Activated CD4-positive, alpha-beta T cell treated with anti-CD3 and anti-CD28 coated beads, Interleukin-2, amount 10 ng/mL, durations not matched to agents 7 days and 5 days (primary cell): ENCODE measurements at regions not wholly inside any gene's neighbourhood (a gene's known extent, or its start where the extent isn't known, plus 50 kb on each side); places are given as distances from the start of the nearest gene placed in this dataset.

Source experiments
- CTCF ChIA-PET: fragments of 350-600 bp; sonication (Branson Sonifier 250); formaldehyde crosslinking; loops from one replicate; lab custom pipeline; 2021; ENCODE audit warnings: antibody characterized with exemption; lab: Charles Lee
- POLR2A ChIA-PET: fragments of 350-600 bp; sonication (Branson Sonifier 250); formaldehyde crosslinking; loops from one replicate; lab custom pipeline; 2021; ENCODE audit warnings: antibody characterized with exemption; lab: Charles Lee
- DNase-seq: peaks from one replicate; pipeline ENCODE4 v3.0.0-alpha.2; 2020
- H3K27ac Mint-ChIP-seq: one replicate; pipeline ENCODE4 v1.8.0; 2021; ENCODE audit warnings: mild to moderate bottlenecking, moderate library complexity, mixed read lengths
- H3K27me3 Mint-ChIP-seq: one replicate; pipeline ENCODE4 v1.8.0; 2021; ENCODE audit warnings: mixed read lengths
- H3K36me3 Mint-ChIP-seq: one replicate; pipeline ENCODE4 v1.8.0; 2021; ENCODE audit warnings: low read depth, mixed read lengths
- H3K4me1 Mint-ChIP-seq: one replicate; pipeline ENCODE4 v1.8.0; 2021; ENCODE audit warnings: mixed read lengths
- H3K4me3 Mint-ChIP-seq: one replicate; pipeline ENCODE4 v1.8.0; 2021; ENCODE audit warnings: mild to moderate bottlenecking, moderate library complexity, mixed read lengths
- H3K9me3 Mint-ChIP-seq: one replicate; pipeline ENCODE4 v1.8.0; 2021; ENCODE audit warnings: mixed read lengths

DNA sequence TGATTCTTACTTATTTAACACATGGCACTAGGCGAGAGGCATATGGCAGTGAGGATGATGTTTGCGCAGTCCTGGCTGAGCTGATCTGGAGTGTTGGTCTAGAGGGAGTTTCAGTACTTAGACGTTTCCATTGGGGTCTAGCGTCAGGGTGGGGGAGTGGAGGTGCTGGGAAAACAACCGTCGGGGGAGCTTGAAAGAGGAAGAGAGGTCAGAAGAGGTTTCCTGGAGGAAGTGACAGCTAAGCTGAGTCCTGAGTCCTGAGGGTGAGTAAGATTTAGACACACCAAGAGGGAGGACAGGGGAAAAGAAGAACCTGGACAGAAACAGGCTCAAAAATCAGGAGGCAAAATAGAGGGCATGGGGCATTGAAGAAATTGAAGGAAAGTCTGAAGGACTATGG lies 81.4 kb downstream of the ALOX5AP start:
- no peaks in the 10 kb centered on the region for H3K36me3 Mint-ChIP-seq
- peaks cover 27% of the 10 kb centered on the region for H3K27me3 Mint-ChIP-seq
- no peak for DNase-seq
- peaks cover 5% of the 10 kb centered on the region for H3K4me1 Mint-ChIP-seq
- POLR2A ChIA-PET, result no interaction called here
- no peak overlapping the region for H3K27ac Mint-ChIP-seq
- H3K4me3 Mint-ChIP-seq, result no peak overlapping the region
- CTCF ChIA-PET, result interaction anchor here (0.9 kb wide), 2 partner anchors 13 to 81 kb away, joined by 3 read pairs; no protein-coding TSS in a partner anchor
- H3K9me3 Mint-ChIP-seq, result no peaks in the 10 kb centered on the region

DNA sequence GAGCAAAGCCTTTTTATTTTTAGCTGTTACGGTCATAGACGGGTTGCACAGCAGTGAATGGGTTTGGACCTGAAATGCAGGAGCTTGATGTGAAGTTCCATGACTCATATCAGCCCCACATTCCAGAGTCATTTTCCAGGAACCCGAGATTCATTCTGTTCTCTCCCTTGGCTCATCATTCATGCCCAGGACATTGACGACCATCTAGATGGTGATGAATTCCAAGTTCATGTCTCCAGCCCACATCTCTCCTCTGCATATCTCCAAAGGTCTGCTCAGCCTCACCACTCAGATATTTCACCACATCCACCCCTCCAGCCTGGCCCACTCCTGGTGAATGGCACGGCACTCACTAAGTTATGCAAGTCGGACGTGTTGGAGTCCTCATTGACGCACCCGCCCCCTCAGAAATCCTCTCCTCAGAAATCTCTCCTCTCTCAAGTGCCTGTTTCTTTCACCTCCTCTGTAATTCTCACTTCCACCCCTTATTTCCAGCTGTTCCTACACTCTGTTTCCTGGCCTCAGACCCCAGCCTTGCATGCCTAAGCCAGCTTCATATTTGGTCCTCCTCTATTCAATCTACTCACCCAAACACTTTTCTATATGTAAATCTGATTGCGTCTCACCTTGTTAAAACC lies 83.1 kb downstream of the ALOX5AP start:
- no peaks in the 10 kb centered on the region for H3K9me3 Mint-ChIP-seq

DNA sequence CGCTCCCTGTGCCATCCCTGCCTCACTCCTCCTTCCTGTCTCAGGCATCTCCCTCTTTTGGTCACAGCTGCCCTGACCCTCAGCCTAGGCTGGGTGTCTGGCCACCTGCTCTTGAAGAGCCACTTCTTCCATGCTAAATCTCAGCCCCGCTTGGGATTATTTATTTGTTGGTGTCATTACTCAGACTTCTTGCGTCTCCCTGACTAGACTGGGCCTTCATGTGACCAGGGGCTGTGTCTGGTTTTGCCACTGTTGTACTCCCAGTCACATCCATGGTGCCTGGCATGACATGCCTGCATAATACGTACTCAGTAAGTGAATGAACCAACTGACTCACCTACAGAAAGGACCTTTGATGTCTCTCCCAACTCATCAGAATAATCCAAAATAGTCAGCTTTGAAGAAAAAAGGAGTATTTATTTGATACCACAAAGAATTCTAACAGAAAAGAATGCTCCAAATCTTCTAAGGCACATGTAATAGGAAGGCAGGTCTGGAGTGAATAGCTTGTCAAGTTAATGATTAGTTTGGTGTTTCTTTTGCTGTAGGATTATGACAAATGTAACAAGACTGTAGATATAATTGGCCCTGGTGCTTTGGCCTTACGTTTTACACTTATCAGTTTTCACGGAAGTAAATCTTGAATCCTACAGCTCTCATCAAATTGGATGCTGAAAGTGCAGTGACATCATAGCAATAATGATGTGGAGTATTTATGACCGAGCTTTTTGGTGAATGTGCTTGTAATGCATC lies 84.0 kb downstream of the ALOX5AP start:
- H3K27me3 Mint-ChIP-seq, result peaks cover 31% of the 10 kb centered on the region
- no peak for DNase-seq
- no peaks in the 10 kb centered on the region for H3K36me3 Mint-ChIP-seq
- ChIA-PET CTCF (interaction anchor here (0.7 to 0.9 kb wide), 2 partner anchors 14 to 318 kb away, joined by 3 read pairs; no protein-coding TSS in a partner anchor), POLR2A (no interaction called here)
- H3K4me3 Mint-ChIP-seq, result no peak overlapping the region
- H3K27ac Mint-ChIP-seq, result no peak overlapping the region
- no peaks in the 10 kb centered on the region for H3K9me3 Mint-ChIP-seq
- H3K4me1 Mint-ChIP-seq, result peaks cover 9% of the 10 kb centered on the region

More for the DNA sequence above, 83.1 kb downstream of the ALOX5AP start:
- peaks cover 9% of the 10 kb centered on the region for H3K4me1 Mint-ChIP-seq
- no peak overlapping the region for H3K4me3 Mint-ChIP-seq
- ChIA-PET POLR2A (no interaction called here), CTCF (interaction anchor here (0.7 kb wide), 1 partner anchor 317 kb away, joined by 3 read pairs; no protein-coding TSS in a partner anchor)
- peaks cover 31% of the 10 kb centered on the region for H3K27me3 Mint-ChIP-seq
- no peak overlapping the region for H3K27ac Mint-ChIP-seq
- H3K36me3 Mint-ChIP-seq, result no peaks in the 10 kb centered on the region
- no peak for DNase-seq

DNA sequence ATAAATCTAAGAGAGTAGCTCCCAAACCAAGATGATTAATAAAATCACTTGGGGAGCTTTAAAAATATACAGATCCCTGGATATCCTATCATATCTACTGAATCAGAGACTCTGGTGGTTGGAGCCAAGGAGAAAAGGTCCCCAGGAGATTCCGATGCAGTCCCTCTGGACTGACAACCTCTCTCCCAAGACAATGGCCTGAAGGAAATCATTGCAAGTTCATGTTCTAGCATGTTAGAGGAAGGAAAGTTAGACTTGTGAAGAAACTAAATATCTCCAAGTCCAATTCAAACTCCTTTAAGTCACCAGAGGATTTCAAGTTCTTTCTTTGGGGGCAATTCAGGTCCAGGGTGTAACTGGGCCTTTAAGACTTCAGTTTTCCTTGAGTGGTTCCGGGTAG lies 84.7 kb upstream of the MEDAG start:
- peaks cover 9% of the 10 kb centered on the region for H3K4me1 Mint-ChIP-seq
- H3K36me3 Mint-ChIP-seq, result no peaks in the 10 kb centered on the region
- no peak for DNase-seq
- CTCF ChIA-PET, result interaction anchor here (0.6 to 1.0 kb wide), 2 partner anchors 17 to 478 kb away, joined by 3 to 4 read pairs; no protein-coding TSS in a partner anchor
- H3K27me3 Mint-ChIP-seq, result peaks cover 26% of the 10 kb centered on the region
- no peaks in the 10 kb centered on the region for H3K9me3 Mint-ChIP-seq
- H3K4me3 Mint-ChIP-seq, result no peak overlapping the region
- H3K27ac Mint-ChIP-seq, result no peak overlapping the region
- POLR2A ChIA-PET, result no interaction called here

DNA sequence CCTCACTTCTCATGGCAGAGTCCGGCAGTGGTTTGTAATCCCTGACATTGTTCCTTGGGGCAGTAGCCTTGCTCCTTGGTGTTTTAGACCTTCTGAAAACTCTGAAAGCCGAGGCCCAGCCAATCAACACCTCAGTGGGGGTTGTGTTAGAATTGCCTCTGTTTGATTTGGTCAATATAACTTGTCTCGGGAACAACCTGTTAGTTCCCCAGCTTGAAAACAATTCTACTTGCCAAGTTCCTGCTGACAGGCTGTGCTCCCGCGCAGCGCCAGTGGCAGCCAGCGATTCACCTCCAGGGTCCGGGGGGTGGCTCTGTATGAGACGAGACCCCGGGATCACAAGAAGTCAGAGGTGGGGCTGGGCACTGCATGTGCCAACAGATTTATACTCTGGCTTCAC lies 81.4 kb upstream of the MEDAG start:
- Mint-ChIP-seq H3K27ac (no peak overlapping the region), H3K9me3 (no peaks in the 10 kb centered on the region), H3K4me1 (peaks cover 4% of the 10 kb centered on the region), H3K4me3 (no peak overlapping the region), H3K27me3 (peaks cover 10% of the 10 kb centered on the region), H3K36me3 (no peaks in the 10 kb centered on the region)
- CTCF ChIA-PET, result no interaction called here
- POLR2A ChIA-PET, result no interaction called here
- no peak for DNase-seq

DNA sequence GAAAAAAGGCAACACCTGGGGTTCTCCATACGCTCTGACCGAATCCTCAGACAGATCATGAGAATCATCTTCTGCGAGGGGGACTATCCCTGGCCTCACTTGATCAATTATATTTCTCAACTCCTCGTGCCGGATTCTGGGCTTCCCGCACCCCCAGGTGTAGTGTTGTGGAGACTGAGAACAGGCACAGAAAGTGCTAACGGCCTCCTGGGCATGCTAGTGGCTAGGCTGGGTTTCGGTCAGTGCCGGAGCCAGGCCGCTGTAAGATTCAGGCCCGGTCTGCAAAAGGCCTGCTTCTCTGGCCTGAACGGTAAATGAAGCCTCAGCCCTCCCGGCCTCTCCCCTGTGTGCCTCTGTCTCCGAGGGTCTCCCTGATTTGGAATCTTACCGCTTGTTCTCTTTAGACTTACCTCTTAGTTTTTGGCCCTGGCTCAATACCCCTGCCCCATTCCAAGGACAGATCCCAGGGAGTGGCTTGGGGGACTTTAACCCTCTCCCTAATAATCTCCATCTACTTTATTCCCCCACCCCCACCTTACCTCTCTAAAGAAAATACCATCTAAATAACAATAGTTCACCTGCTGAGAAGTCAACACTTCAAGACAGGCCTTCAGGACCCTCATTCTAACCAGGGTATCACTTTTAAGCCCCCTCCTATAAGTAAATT lies 79.0 kb upstream of the MEDAG start:
- H3K27ac Mint-ChIP-seq, result no peak overlapping the region
- H3K4me3 Mint-ChIP-seq, result no peak overlapping the region
- POLR2A ChIA-PET, result no interaction called here
- CTCF ChIA-PET, result interaction anchor here (1.0 kb wide), 1 partner anchor 29 kb away, joined by 4 read pairs; no protein-coding TSS in a partner anchor
- H3K36me3 Mint-ChIP-seq, result no peaks in the 10 kb centered on the region
- peaks cover 12% of the 10 kb centered on the region for H3K4me1 Mint-ChIP-seq
- peaks cover 8% of the 10 kb centered on the region for H3K27me3 Mint-ChIP-seq
- H3K9me3 Mint-ChIP-seq, result no peaks in the 10 kb centered on the region
- DNase-seq, result no peak

DNA sequence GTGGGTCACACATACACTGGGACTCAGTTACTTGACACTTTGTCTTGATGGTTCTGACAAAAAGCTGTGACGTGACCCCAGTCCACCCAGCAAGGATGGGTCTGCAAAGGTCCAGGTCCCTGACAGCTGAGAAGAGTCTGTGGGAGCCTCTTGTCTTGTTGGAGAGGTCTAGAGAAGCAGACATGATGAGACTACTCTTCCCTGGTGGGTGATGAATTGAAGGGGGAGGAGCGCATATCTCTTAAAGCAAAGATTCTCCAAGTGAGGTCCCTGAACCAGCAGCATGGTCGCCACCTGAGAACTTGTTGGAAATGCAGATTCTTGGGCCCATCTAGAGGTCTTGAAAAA lies 78.5 kb upstream of the MEDAG start:
- Mint-ChIP-seq H3K9me3 (no peaks in the 10 kb centered on the region), H3K4me1 (peaks cover 12% of the 10 kb centered on the region), H3K27me3 (peaks cover 7% of the 10 kb centered on the region), H3K36me3 (no peaks in the 10 kb centered on the region), H3K4me3 (no peak overlapping the region), H3K27ac (no peak overlapping the region)
- ChIA-PET CTCF (no interaction called here), POLR2A (no interaction called here)
- no peak for DNase-seq

DNA sequence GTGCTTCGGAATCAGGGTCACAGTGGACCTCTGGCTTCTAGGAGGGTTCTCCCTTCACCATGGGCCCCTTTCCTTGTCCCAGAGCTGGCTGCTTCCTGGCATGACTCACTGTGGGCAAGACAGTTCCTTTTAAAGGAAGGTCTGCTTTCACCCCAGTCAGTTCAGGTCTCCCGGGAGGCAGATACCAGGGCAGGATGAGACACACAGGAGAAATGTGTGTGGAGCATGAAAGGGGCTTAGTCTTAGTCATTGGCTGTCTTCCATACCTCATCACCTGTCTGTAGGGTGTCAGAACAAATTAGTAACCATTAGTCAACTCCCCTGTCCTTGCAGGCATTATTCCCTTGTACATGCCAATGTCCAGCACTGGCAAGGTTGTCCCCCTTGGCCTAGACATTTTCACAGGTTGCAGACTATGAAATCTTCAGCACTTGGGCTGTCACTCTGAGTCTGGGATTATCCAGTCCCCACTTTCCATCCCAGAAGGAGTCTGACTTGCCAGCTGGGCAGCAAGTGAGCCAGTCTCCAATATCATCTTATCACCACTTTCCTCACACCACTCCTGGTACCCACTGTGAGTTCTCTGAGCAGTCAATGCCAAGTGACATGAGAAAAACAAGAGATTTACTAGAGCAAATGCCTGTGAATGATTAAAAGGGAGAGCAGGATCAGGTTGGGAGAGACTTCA lies 76.8 kb upstream of the MEDAG start:
- no peak overlapping the region for H3K4me3 Mint-ChIP-seq
- H3K27ac Mint-ChIP-seq, result no peak overlapping the region
- ChIA-PET CTCF (interaction anchor here (1.0 kb wide), 1 partner anchor 21 kb away, joined by 3 read pairs; no protein-coding TSS in a partner anchor), POLR2A (no interaction called here)
- no peaks in the 10 kb centered on the region for H3K9me3 Mint-ChIP-seq
- no peak for DNase-seq
- no peaks in the 10 kb centered on the region for H3K36me3 Mint-ChIP-seq
- H3K27me3 Mint-ChIP-seq, result peaks cover 6% of the 10 kb centered on the region
- H3K4me1 Mint-ChIP-seq, result peaks cover 15% of the 10 kb centered on the region

DNA sequence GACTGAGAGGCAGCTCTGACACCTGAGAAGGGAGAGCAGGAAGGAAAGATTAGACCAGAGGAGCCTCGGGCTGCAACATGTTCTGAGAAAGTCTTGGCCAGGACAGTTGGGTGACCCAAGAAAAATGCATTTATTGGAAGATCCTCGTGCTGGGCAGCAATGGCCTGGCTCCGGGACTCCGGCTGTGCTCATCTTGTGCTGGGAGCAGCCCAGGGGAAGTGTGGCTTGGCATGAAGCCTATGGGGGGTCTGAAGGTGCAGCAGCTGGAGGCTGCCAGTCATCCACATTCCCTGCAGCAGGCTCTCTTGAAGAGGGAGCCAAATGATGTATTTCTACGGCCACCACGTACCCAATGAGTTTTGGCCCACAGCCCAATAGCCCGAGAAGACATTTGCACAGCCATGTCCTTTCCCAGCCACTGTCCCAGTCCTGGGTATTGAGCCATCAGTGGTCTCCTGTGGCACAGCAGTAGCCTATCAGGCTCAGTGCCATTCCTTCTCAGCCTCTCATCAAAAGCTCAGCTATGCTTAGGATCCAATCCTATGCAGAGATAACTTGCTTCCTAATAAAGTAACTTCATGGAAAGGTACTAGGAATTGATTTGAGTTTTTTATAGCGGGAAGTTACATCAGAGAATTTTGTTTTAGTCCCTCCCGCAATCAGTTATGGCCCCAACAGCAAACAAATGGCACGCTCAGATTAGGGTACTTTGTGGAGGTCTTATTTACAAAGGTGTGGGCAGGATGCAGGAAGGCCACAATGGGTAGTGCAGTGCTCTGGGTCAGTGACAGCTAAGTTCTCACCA lies 76.0 kb upstream of the MEDAG start:
- peaks cover 2% of the 10 kb centered on the region for H3K27me3 Mint-ChIP-seq

DNA sequence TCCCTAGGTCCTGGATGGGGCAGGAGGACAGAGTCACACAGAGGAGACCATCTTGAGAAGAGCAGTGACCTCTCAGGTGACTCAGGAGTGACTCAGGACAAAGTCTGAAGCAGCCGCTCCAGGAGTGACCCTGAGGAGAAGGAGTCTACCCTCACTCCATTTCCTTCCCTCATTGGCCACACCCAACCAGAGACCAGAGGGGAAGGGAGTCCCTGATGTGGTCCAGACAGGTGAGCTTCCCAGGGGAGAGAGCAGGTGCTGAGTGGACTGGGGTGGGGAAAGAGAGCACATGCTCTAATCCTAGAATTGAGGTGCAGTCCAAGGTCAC lies 75.5 kb upstream of the MEDAG start:
- ChIA-PET CTCF (interaction anchor here (0.9 to 1.0 kb wide), 2 partner anchors 18 to 22 kb away, joined by 3 read pairs; no protein-coding TSS in a partner anchor), POLR2A (no interaction called here)
- no peak for DNase-seq
- Mint-ChIP-seq H3K4me1 (peaks cover 15% of the 10 kb centered on the region), H3K9me3 (no peaks in the 10 kb centered on the region), H3K36me3 (no peaks in the 10 kb centered on the region), H3K27ac (no peak overlapping the region), H3K4me3 (no peak overlapping the region), H3K27me3 (peaks cover 1% of the 10 kb centered on the region)

More for the DNA sequence above, 76.0 kb upstream of the MEDAG start:
- Mint-ChIP-seq H3K36me3 (no peaks in the 10 kb centered on the region), H3K4me3 (no peak overlapping the region), H3K4me1 (peaks cover 15% of the 10 kb centered on the region), H3K9me3 (no peaks in the 10 kb centered on the region), H3K27ac (no peak overlapping the region)
- ChIA-PET CTCF (interaction anchor here (1.0 kb wide), 1 partner anchor 22 kb away, joined by 3 read pairs; no protein-coding TSS in a partner anchor), POLR2A (no interaction called here)
- DNase-seq, result no peak

DNA sequence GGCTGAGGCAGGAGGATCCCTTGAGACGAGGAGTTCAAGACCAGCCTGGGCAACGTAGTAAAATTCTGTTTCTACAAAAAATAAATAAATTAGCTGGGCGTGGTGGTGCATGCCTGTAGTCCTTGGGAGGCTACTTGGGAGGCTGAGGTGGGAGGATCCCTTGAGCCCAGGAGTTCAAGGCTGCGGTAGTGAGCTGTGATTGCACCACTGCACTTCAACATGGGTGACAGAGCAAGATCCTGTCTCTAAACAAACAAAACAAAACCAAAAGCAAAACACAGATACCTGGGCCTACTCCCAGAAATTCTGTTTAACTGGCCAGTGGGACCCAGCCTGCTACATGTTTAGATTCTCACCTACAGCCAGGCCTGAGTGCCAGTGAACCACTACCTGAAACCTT lies 74.6 kb upstream of the MEDAG start:
- Mint-ChIP-seq H3K27me3 (no peaks in the 10 kb centered on the region), H3K9me3 (no peaks in the 10 kb centered on the region), H3K36me3 (no peaks in the 10 kb centered on the region), H3K4me3 (no peak overlapping the region), H3K27ac (no peak overlapping the region), H3K4me1 (peaks cover 15% of the 10 kb centered on the region)
- POLR2A ChIA-PET, result no interaction called here
- DNase-seq, result no peak
- CTCF ChIA-PET, result interaction anchor here (0.9 kb wide), 1 partner anchor 17 kb away, joined by 3 read pairs; no protein-coding TSS in a partner anchor

DNA sequence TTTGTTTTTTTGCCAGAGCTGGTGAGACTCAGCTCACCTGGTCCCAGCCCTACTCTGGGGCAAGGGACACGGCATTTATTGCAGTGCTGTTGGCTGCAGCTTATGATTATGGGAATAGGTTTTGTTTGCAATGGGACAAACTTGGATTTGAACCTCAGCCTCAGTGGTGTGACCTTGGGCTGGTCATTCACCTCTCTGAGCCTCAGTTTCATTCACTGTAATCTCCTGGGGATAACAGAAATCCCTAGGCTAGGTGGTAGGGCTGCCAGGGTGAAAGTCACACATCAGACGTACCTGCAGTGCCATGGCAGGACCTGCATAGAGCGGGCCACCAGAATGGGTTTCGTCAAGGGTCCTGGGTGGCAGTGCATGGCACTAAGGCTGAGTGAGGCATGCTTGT lies 73.7 kb upstream of the MEDAG start:
- CTCF ChIA-PET, result no interaction called here
- POLR2A ChIA-PET, result no interaction called here
- Mint-ChIP-seq H3K4me3 (no peak overlapping the region), H3K4me1 (peaks cover 15% of the 10 kb centered on the region), H3K9me3 (no peaks in the 10 kb centered on the region), H3K27ac (no peak overlapping the region), H3K36me3 (no peaks in the 10 kb centered on the region), H3K27me3 (peaks cover 4% of the 10 kb centered on the region)
- no peak for DNase-seq
